ENCODE measurements at regions not wholly inside any gene's neighbourhood (a gene's known extent, or its start where the extent isn't known, plus 50 kb on each side); places are given as distances from the start of the nearest gene placed in this dataset.

- DNase-seq (ENCODE audit: low spot score), result no peak
- in situ Hi-C loops (cut with MboI; ENCODE audit: low pct_unique_long_range_greater_than_20kb, low sequenced_read_pairs, unreplicated experiment), result no loop called here
- no peak for TF ChIP-seq CTCF (IDR thresholded peaks at IDR 0.05; ENCODE audit: extremely low read depth, insufficient read depth, missing control alignments)
Observed at GRCh38 chr6:141452354-141452686, 680.4 kb upstream of the GJE1 start.

GRCh38 chr6:141451511-141452353 lies 681.0 kb upstream of the GJE1 start:
- DNase-seq (ENCODE audit: low spot score), result no peak
- in situ Hi-C loops (cut with MboI; ENCODE audit: low pct_unique_long_range_greater_than_20kb, low sequenced_read_pairs, unreplicated experiment), result no loop called here
- no peak for TF ChIP-seq CTCF (IDR thresholded peaks at IDR 0.05; ENCODE audit: extremely low read depth, insufficient read depth, missing control alignments)

- no peak for TF ChIP-seq CTCF (IDR thresholded peaks at IDR 0.05; ENCODE audit: extremely low read depth, insufficient read depth, missing control alignments)
- in situ Hi-C loops (cut with MboI; ENCODE audit: low pct_unique_long_range_greater_than_20kb, low sequenced_read_pairs, unreplicated experiment), result no loop called here
Observed at GRCh38 chr6:141451181-141451510, 681.6 kb upstream of the GJE1 start.

GRCh38 chr6:141445928-141446628 lies 686.6 kb upstream of the GJE1 start:
- no peak for TF ChIP-seq CTCF (IDR thresholded peaks at IDR 0.05; ENCODE audit: extremely low read depth, insufficient read depth, missing control alignments)
- DNase-seq (ENCODE audit: low spot score), result no peak
- in situ Hi-C loops (cut with MboI; ENCODE audit: low pct_unique_long_range_greater_than_20kb, low sequenced_read_pairs, unreplicated experiment), result no loop called here

More at GRCh38 chr6:141451181-141451510, 681.6 kb upstream of the GJE1 start:
- DNase-seq (ENCODE audit: low spot score), result no peak

- in situ Hi-C loops (cut with MboI; ENCODE audit: low pct_unique_long_range_greater_than_20kb, low sequenced_read_pairs, unreplicated experiment), result no loop called here
- no peak for DNase-seq (ENCODE audit: low spot score)
- no peak for TF ChIP-seq CTCF (IDR thresholded peaks at IDR 0.05; ENCODE audit: extremely low read depth, insufficient read depth, missing control alignments)
Observed at GRCh38 chr6:141443668-141444289, 688.9 kb upstream of the GJE1 start.

GRCh38 chr6:141443032-141443431 lies 689.7 kb upstream of the GJE1 start:
- in situ Hi-C loops (cut with MboI; ENCODE audit: low pct_unique_long_range_greater_than_20kb, low sequenced_read_pairs, unreplicated experiment), result no loop called here
- TF ChIP-seq CTCF (IDR thresholded peaks at IDR 0.05; ENCODE audit: extremely low read depth, insufficient read depth, missing control alignments), result no peak
- no peak for DNase-seq (ENCODE audit: low spot score)
